GM12872 (cell line): ENCODE measurements at regions not wholly inside any gene's neighbourhood (a gene's known extent, or its start where the extent isn't known, plus 50 kb on each side); places are given as distances from the start of the nearest gene placed in this dataset.

Experiments
- TF ChIP-seq, protein P1 (sequence below): IDR thresholded peaks from 3 replicates; pipeline ENCODE4 v1.5.1; 2011; ENCODE audit warnings: low read depth, mild to moderate bottlenecking, low read length, moderate library complexity; ENCODE audit not compliant: insufficient read depth

DNA sequence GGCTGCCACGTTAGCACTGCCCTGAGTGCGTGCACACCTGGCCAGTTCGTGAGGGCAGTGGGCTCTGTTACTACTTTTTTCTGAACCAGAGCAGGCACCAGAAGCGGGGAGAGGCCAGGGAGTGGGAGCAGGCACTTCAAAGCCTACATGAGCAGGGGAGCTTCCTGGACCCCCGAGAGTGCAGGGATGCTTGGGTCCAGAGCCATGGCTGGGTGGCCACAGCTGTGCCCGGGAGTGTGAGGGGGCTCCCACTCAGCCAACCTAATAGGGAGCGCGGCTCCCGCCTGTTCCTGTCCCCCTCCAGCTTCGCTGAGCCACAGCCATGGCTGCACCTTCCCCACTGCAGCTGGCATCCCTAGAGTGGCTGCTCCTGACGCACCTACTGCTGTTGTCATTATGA, 1423.3 kb downstream of the SI start:
- TF ChIP-seq, protein P1, sequence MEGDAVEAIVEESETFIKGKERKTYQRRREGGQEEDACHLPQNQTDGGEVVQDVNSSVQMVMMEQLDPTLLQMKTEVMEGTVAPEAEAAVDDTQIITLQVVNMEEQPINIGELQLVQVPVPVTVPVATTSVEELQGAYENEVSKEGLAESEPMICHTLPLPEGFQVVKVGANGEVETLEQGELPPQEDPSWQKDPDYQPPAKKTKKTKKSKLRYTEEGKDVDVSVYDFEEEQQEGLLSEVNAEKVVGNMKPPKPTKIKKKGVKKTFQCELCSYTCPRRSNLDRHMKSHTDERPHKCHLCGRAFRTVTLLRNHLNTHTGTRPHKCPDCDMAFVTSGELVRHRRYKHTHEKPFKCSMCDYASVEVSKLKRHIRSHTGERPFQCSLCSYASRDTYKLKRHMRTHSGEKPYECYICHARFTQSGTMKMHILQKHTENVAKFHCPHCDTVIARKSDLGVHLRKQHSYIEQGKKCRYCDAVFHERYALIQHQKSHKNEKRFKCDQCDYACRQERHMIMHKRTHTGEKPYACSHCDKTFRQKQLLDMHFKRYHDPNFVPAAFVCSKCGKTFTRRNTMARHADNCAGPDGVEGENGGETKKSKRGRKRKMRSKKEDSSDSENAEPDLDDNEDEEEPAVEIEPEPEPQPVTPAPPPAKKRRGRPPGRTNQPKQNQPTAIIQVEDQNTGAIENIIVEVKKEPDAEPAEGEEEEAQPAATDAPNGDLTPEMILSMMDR: no peak

DNA sequence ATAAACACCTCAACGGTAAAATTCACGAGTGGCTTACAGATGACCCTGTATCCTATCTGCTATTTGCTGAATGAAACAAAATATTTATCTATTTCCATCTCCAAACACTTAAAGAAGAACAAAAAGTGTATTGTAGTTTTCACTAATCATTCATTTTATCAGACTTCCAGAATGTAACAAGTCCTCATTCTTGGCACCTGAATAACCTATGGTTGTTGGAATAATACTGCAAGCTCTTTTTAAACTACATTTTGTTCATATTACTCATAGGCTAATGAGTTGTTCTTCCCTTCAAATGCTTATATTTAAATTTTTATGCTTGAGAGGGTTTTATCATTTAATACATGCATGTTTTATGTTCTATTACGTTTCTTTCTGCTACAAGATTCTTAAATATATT, 1434.1 kb downstream of the SI start:
- TF ChIP-seq, protein P1: no peak

DNA sequence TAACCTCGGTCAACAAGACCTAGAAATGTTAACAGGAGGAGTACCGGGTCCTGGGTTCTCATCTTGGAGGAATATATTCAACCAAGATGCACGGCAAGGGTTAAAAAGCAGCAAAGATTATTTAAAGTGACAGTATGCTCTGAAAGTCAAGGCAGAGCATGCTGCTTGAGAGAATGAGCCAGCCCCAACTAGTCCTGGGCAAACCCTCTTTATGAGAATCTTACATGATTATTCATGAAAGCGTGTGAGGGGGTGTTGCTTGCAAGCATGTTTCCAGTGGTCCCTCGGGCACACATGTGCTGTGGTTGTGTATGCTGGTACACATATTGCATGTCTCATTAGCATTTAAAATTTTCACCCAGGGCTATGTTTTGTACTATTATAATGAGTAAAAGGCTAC, 1445.6 kb downstream of the SI start:
- TF ChIP-seq, protein P1: no peak

DNA sequence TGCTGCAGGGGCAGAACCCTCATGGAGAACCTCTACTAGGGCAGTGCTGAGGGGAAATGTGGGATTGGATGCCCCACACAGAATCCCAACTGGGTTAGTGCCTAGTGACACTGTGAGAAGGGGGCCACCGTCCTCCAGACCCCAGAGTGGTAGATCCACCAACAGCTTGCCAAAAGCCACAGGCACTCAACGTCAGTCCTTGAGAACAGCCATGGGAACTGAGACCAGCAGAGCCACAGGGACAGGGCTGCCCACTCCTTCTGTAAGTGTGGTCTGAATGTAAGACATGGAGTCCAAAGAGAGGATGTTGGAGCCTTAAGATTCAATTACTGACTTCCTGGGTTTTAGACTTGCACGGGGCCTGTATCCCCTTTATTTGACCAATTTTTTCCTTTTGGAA, 1451.5 kb downstream of the SI start:
- TF ChIP-seq, protein P1: no peak

DNA sequence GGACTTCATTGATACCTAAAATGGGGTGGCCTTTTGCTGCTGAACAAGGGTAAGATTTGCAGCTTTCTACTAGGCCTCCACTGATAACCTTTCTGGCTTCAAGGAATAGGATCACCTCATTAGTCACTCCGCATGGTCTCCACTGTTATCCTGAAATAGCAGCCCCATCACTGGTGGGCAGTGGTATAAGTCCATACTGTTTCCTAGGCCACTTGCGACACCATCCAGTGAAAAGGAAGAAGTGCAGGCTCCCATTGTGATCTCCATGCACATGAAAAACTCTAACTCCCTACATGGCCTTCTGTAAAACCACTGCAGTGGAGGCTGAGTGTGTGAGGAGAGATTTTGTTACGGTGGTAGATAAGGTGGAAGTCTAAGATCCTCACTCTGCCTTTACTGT, 1455.9 kb downstream of the SI start:
- TF ChIP-seq, protein P1: no peak

- TF ChIP-seq, protein P1: no peak
These were observed 1463.4 kb downstream of the SI start for GRCh38 chr3:163614886-163615285.

DNA sequence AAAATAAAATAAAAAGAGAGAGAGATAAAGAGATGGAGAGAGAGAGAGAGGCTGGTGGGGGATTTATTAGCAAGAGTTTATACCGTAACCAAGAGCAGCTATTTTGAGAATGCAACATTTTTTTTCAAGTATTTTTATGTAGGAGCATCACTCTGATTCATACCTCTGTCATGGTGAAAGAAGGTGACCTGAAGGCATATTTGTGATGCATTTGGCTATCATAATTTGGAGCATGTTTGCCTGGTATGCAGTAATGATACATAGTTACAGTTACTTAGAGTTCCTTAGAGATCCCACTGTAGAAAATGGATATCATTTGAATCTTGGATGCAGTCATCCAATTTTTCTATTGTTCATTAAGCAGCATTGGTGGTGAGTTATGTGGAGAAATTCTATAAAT, 1472.4 kb downstream of the SI start:
- TF ChIP-seq, protein P1: no peak

- TF ChIP-seq, protein P1: no peak
These were observed 1476.9 kb downstream of the SI start for GRCh38 chr3:163601426-163601825.
